Fibroblast of the conjunctiva (primary cell): ENCODE measurements at regions not wholly inside any gene's neighbourhood (a gene's known extent, or its start where the extent isn't known, plus 50 kb on each side); places are given as distances from the start of the nearest gene placed in this dataset.

Experiments
- DNase-seq: peaks from one replicate; pipeline ENCODE4 v3.0.0-alpha.2; 2010; ENCODE audit warnings: low read depth

GRCh38 chr3:144375088-144375487 lies 403.5 kb downstream of the DIPK2A start:
- DNase-seq: no peak

DNA sequence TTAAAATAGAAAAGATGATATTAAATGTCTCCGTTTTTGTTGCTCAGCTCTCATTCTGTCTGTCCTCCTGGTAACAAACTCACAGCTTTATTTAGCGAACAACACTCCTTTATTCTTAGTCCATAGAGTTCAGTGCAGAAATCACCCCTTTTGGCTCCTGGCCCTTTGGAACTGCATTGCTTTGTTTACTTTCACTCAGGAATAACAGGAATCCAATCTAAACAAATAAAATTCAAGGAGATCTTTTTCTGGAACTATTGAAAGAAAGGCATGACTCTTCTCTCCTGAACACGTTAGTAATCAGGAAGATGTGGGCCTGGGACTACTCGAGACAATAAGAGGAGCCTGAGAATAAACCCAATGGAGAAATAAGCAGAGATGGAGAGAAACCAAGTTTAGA lies 409.2 kb downstream of the DIPK2A start:
- DNase-seq: no peak

DNA sequence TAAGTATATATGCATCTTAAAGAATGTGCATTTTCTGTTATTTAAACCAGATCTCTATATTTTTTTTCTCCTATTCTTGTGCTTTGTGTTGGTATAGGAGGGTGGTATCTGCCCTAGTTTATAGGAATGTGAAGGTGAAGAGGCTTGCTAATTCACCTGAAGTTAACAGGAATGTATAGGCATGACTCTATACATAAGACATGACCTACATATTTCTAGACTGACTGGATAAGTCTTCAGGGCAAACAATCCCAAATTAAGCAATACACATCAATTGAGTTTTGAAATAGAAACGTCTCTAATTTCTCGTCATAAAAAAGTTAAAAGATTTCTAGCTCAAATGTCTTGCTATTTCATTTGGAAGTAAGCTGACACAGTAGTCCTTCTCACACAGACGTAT lies 410.0 kb downstream of the DIPK2A start:
- no peak for DNase-seq

- DNase-seq: no peak
These were observed 412.8 kb downstream of the DIPK2A start for GRCh38 chr3:144384241-144384979.

- DNase-seq: no peak
These were observed 419.2 kb downstream of the DIPK2A start for GRCh38 chr3:144390786-144391185.

DNA sequence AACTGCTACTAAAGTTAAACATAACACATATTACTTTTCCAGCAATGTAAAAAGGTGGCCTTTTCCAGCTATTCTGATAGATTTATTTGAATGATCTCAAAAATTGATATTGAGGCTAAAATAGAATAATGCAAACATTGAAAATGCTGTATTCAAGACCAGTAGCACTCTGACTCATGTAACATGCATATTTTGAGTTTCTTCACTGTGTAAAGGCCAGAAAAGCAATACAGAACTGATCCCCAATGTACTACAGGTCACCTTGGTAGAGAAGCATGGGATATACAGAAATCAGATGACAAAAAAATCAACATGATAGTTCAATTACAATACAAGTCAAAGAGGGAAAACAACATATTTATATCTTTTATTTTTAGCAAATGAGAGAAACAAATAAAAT lies 419.6 kb downstream of the DIPK2A start:
- no peak for DNase-seq

GRCh38 chr3:144394032-144394431 lies 422.4 kb downstream of the DIPK2A start:
- no peak for DNase-seq

GRCh38 chr3:144402430-144402829 lies 430.8 kb downstream of the DIPK2A start:
- no peak for DNase-seq

DNA sequence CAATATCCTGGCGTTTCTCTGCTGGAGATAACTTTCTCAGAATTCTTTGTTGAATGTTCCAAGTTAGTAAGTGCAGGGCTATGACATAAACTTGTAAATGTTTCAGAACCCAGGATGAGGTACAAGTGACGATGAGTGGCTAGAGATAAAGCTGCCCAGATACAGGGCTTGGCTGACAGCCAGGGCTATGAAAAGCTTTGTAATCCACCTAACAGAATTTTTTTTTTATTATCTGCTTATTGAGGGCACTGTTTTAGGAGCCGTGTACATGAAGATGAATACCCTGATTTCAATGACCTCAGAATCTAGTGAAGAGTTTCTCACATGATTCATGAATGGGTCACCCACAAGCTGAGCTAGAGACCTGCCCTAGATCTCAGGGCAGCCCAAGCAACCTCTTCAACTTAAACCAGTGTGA lies 431.4 kb downstream of the DIPK2A start:
- no peak for DNase-seq

DNA sequence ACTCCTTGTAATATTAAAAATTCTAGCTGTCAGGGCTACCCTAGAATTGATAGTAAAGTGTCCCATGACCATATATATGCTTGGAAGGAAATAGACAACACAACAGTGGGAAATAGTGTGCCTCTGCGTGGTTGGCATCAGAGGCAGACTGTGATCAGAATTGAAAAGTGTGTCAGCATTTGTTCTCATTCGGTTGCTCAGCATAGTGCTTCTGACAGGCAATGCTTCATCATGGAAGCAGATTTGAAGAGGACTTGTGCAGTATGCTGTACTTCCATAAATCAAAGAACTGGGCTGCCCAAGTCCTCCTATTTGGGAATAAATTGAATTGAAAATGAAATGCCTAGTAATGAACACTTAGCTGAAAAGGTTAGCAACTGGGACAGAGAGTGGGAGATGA lies 435.7 kb downstream of the DIPK2A start:
- no peak for DNase-seq

GRCh38 chr3:144409319-144409718 lies 437.7 kb downstream of the DIPK2A start:
- no peak for DNase-seq

DNA sequence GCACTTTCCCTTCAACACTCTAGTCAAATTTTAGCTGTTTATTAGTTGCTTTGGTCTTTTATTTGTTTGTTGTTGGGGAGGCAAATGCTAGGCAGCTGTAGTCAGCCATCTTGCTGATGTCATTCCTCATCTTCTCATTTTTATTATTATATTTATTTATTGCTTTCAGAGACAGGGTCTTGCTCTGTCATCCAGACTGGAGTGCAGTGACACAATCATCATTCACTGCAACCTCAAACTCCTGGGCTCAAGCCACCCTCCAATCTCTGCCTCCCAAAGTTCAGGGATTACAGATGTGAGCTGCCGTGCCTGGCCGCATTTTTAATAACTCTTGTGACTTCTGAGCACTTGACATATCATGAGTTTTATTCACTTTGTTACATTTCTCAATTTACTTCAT lies 441.4 kb downstream of the DIPK2A start:
- no peak for DNase-seq

DNA sequence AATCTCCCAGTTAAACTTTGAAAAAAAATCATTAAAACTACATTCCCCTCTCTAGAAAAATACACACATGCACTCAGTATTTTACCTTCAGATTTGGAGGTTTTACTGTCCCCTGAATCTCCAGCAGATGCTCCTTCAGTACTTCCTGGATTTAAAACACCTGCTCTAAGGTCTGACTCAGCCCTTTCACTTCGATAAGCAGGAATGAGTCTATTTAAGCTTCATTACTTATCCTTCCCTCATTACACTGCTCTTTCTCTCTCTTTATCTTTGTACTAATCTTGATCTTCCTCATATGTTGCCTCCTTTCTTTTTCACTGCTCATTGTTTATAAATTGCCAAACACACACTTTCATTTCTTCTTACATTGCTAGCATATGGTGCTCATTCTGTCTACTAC lies 443.9 kb downstream of the DIPK2A start:
- no peak for DNase-seq

DNA sequence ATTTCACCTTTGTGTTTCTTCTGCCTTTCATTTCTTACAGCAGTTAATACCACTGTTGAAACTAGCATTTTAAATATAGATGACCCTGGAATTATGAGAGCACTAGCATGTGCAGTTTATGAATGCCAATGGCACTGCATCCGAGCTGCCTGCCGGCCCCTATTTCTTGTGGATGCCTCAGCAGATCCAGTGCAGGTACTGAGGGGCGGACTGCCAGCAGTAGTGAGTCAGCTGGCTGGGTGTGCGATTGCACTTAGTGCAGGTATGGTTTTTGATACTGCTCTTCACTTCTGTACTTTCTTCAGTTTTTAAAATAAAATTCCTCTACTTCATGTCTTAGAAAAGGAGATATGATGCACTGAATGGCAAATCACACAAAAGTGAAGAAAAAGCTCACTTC lies 453.0 kb downstream of the DIPK2A start:
- DNase-seq: no peak

DNA sequence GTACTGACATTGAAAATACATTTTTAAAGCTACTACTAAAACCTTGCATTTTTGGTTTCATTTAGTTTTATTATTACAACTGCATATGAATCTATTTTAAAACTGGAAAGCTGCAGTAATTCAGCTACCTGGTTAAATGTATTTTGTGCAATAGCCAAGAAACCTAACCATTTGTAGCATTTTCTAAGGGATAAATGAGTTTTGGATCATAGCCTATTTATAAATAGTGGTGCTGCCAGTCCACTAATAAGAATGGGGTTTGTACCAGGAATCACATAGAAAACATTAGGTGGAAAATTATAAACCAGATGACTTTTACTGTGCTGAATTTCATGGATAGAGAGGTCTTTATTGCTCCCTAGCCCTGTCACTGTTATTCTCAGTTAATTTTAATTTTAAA lies 454.7 kb downstream of the DIPK2A start:
- no peak for DNase-seq

DNA sequence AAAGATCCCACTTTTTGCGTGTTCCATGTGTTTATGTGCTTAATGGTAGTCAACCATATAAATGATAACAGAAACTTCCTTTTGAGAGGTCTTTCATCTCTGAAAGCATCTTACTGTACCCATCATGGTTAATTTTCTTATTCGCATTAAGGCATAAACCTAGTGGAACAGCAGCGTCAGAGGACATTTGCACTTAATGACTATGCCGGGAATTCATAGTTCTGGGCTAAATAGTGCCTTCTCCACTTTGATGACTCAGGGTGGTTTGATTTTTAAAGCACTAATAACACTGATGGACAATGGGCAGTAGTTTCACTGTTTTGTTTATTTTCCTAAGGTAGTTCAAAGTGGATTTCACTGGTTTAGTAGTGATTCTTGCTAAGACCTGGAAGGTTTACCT lies 455.3 kb downstream of the DIPK2A start:
- no peak for DNase-seq

DNA sequence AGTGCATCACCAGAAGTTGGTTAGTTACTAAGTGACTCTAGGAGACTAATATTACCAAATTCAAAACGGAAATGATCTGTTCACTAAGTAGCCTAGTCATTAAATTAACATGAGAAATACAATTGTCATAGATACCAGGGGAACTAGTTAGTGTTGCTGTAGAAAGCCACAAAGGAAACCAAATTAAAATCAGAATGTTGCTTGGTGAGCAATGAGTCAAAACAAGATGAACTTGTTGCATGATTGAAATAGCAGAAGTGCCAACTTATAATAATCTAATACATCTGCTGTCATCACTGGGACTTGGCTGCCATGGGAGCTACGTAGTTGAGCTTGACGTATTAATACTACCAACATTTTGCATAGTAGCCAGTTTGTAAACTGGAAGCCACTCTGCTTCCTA lies 458.1 kb downstream of the DIPK2A start:
- DNase-seq: no peak

GRCh38 chr3:144431134-144431533 lies 459.5 kb downstream of the DIPK2A start:
- DNase-seq: no peak

DNA sequence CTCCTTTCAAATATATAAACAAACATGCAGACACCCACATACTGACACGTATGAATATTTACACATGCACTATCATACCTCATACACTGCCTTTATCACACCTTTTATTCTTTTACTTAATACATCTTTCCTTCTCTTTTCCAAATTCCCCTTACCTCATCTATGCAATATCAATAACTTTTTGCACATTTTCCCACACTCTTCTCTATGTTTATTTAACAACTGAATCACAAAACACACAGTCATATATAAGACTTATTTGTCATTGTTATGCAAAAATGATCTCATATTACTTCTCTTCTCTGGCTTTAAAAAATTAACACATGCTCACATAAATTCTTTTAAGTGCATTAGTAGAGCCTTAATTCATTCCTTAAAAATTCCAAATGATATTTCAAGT lies 461.4 kb downstream of the DIPK2A start:
- DNase-seq: no peak

- DNase-seq: no peak
These were observed 466.4 kb downstream of the DIPK2A start for GRCh38 chr3:144437989-144438388.

DNA sequence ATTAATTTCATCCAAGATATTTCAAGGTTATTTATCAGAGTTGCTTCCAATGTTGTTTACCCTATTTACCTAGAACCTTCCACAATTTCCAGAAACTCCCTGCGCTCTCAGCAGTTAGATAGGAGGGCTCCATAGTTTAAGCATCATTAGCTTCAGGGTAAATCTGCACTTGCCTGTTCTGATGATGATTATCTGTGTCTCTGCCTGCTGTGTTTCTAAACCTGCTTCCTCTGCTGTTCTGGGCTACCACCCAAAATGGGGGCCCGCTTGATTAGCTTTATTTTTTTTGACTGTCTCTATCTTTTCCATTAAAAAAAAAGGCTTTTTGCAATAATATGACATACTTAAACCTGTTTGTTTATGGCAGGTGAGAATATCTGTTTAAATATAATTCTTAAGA lies 472.4 kb downstream of the DIPK2A start:
- DNase-seq: no peak

GRCh38 chr3:144444546-144444945 lies 472.9 kb downstream of the DIPK2A start:
- DNase-seq: no peak

DNA sequence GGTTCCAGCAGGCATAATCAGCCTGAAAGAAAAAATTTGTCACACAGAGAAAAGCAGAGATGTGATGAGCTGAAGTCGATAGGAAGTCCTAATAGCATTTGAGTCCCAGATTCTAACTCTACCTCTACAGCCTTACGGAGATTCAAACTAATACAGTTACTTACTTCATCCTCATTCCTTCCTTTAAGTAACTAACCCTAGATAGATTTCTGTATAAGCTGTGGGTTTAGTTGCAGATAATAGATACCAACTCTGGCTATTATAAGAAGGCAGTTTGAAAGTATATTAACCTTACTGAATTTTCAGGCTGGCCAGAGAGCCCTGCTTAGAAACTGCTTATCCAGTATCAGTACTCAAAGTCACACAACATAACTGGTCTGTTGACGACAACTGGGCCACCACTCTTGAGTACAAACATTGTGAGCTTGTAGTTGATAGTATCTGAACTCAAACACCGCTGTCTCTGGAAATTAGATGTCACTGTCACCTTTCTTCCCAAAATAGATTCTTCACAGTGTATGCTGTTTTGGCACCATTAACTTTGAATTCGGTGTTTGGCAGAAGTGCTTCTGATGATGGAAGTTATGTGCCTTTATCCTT lies 484.3 kb downstream of the DIPK2A start:
- no peak for DNase-seq

- DNase-seq: no peak
These were observed 486.1 kb downstream of the DIPK2A start for GRCh38 chr3:144457758-144458157.
